GM12878 (cell line): ENCODE measurements at regions not wholly inside any gene's neighbourhood (a gene's known extent, or its start where the extent isn't known, plus 50 kb on each side); places are given as distances from the start of the nearest gene placed in this dataset.

Experiments
- ATAC-seq: fragments of 200-7000 bp; cut with Tn5 transposase; 3 replicates; pipeline ENCODE4 v1.9.1; 2020; ENCODE audit warnings: mild to moderate bottlenecking, moderate library complexity
- BruUV-seq: library from RNA; stranded (reverse); fragments of 400-500 nt; replicated peaks from 2 replicates; lab custom pipeline; 2021; lab: Mats Ljungman, UMichigan
- CTCF ChIA-PET: fragments of 300-600 bp; sonication (Branson Sonifier 250); formaldehyde crosslinking; extraction: SDS; loops from one replicate; lab custom pipeline; 2021; ENCODE audit warnings: inconsistent platforms; lab: Yijun Ruan, JAX
- POLR2A ChIA-PET: fragments of 350-600 bp; formaldehyde crosslinking; extraction: SDS; loops from one replicate; lab custom pipeline; 2021; ENCODE audit warnings: inconsistent platforms; lab: Charles Lee
- RAD21 ChIA-PET: fragments of 300-600 bp; sonication (Branson Sonifier 250); formaldehyde crosslinking; loops from one replicate; lab custom pipeline; 2023; ENCODE audit warnings: antibody characterized with exemption; ENCODE audit not compliant: unreplicated experiment; lab: Charles Lee
- SMC1A ChIA-PET: fragments of 300-600 bp; sonication (Branson Sonifier 250); formaldehyde crosslinking; loops from one replicate; lab custom pipeline; 2023; ENCODE audit not compliant: unreplicated experiment, uncharacterized antibody; lab: Charles Lee
- DNase-seq: peaks from one replicate; pipeline ENCODE4 v3.0.0-alpha.2; 2011; ENCODE audit warnings: low read depth, low spot score
- FAIRE-seq: peaks from 3 replicates; lab custom pipeline; 2011; peaks lifted over from hg19 to GRCh38; lab: Jason Lieb, UNC
- H2AFZ ChIP-seq: 2 replicates; pipeline ENCODE4 v1.6.0; 2011; ENCODE audit warnings: low read depth, low read length, control low read depth; ENCODE audit not compliant: control insufficient read depth
- H3K27ac ChIP-seq: 2 replicates; pipeline ENCODE4 v1.5.1; 2011; ENCODE audit warnings: control low read depth; ENCODE audit not compliant: control insufficient read depth, insufficient read depth
- H3K27me3 ChIP-seq, 2 experiments: replicated peaks in 1 of 2; 2 replicates each; pipeline versions ENCODE4 v1.6.0 to v1.6.1; 2011; ENCODE audit warnings: low read length in 1 of 2; ENCODE audit not compliant: control insufficient read depth in 2 of 2, insufficient read depth in 2 of 2
- H3K36me3 ChIP-seq, 2 experiments: 2 replicates each; pipeline ENCODE4 v1.5.1; 2011; ENCODE audit warnings: low read length in 1 of 2; ENCODE audit not compliant: control insufficient read depth in 2 of 2, insufficient read depth in 2 of 2
- H3K4me1 ChIP-seq: 2 replicates; pipeline ENCODE4 v1.6.1; 2011; ENCODE audit warnings: mild to moderate bottlenecking, low read length, moderate library complexity, mixed read lengths; ENCODE audit not compliant: control insufficient read depth, insufficient read depth
- H3K4me2 ChIP-seq: 2 replicates; pipeline ENCODE4 v1.6.0; 2011; ENCODE audit warnings: control low read depth; ENCODE audit not compliant: control insufficient read depth, insufficient read depth
- H3K4me3 ChIP-seq: fragments of 200-600 bp; sonication (generic); 2 replicates; pipeline ENCODE4 v1.5.1; 2016
- H3K79me2 ChIP-seq: 2 replicates; pipeline ENCODE4 v1.6.0; 2011; ENCODE audit warnings: low read length; ENCODE audit not compliant: control insufficient read depth, insufficient read depth
- H3K9ac ChIP-seq: 2 replicates; pipeline ENCODE4 v1.8.0; 2011; ENCODE audit warnings: low read length, control low read depth, mixed read lengths; ENCODE audit not compliant: control insufficient read depth, insufficient read depth
- H3K9me3 ChIP-seq: replicated peaks from 3 replicates; pipeline ENCODE4 v1.5.1; 2011; ENCODE audit warnings: mild to moderate bottlenecking, low read length; ENCODE audit not compliant: control insufficient read depth, insufficient read depth
- H4K20me1 ChIP-seq: 2 replicates; pipeline ENCODE4 v1.6.0; 2011; ENCODE audit not compliant: control insufficient read depth, insufficient read depth
- BRCA1 ChIP-seq: IDR thresholded peaks from 2 replicates; pipeline ENCODE4 v1.6.1; 2011; ENCODE audit warnings: low read depth, low read length, improper control_type of control experiment
- CEBPB ChIP-seq, 2 experiments: fragments of 150-350 bp in 1 of 2; IDR thresholded peaks; 2 replicates each; pipeline ENCODE4 v1.6.1; 2012 to 2014; ENCODE audit warnings: low read depth in 2 of 2, low read length in 2 of 2, borderline replicate concordance in 1 of 2, inconsistent platforms in 1 of 2
- CHD4 ChIP-seq: fragments of 200-600 bp; sonication (generic); IDR thresholded peaks from 2 replicates; pipeline ENCODE4 v1.6.1; 2016; ENCODE audit warnings: mild to moderate bottlenecking
- EP300 ChIP-seq, 2 experiments: fragments of 150-350 bp in 1 of 2; IDR thresholded peaks; 2 replicates each; pipeline ENCODE4 v1.6.1; 2011 to 2012; ENCODE audit warnings: low read depth in 2 of 2, low read length in 2 of 2, borderline replicate concordance in 1 of 2, improper control_type of control experiment in 1 of 2, inconsistent platforms in 1 of 2; ENCODE audit not compliant: control insufficient read depth in 1 of 2
- ESRRA ChIP-seq: IDR thresholded peaks from 2 replicates; pipeline ENCODE4 v1.6.1; 2012; ENCODE audit warnings: mild to moderate bottlenecking, low read length, improper control_type of control experiment
- GABPA ChIP-seq: IDR thresholded peaks from 2 replicates; pipeline ENCODE4 v1.6.1; 2014; ENCODE audit warnings: antibody characterized with exemption, low read depth, mild to moderate bottlenecking, inconsistent platforms
- MTA3 ChIP-seq: IDR thresholded peaks from 2 replicates; pipeline ENCODE4 v1.6.1; 2012; ENCODE audit warnings: low read length, inconsistent platforms, borderline replicate concordance
- POLR2AphosphoS2 ChIP-seq: IDR thresholded peaks from 2 replicates; pipeline ENCODE4 v1.6.1; 2011; ENCODE audit warnings: low read depth, mild to moderate bottlenecking, low read length, improper control_type of control experiment, moderate library complexity
- TCF12 ChIP-seq: IDR thresholded peaks from 2 replicates; pipeline ENCODE4 v1.6.1; 2011; ENCODE audit warnings: low read depth, mild to moderate bottlenecking, low read length
- YY1 ChIP-seq: IDR thresholded peaks from 2 replicates; pipeline ENCODE4 v1.6.1; 2011; ENCODE audit warnings: low read depth, mild to moderate bottlenecking, low read length
- WGBS: methylation state at CpG from one replicate; pipeline ENCODE4 v1.1.6; 2016; ENCODE audit warnings: low lambda C conversion rate; ENCODE audit not compliant: insufficient replicate concordance, insufficient coverage; ENCODE audit errors: missing lambda C conversion rate; 5-methylcytosine and 5-hydroxymethylcytosine counted together
- in situ Hi-C: fragments of 300-500 bp; cut with MboI; formaldehyde crosslinking; loops from 9 replicates; pipeline ENCODE4 v1.14.3; 2018; ENCODE audit warnings: mixed read lengths
- intact Hi-C: fragments of 100-400 bp; cut with micrococcal nuclease; formaldehyde crosslinking; loops from one replicate; pipeline ENCODE4 v1.14.2; 2022; ENCODE audit not compliant: unreplicated experiment
- TF ChIP-seq, protein P1 (sequence below): IDR thresholded peaks from 2 replicates; pipeline ENCODE4 v1.6.1; 2012; ENCODE audit warnings: low read depth, low read length, improper control_type of control experiment
- TF ChIP-seq, protein P2 (sequence below): IDR thresholded peaks from 2 replicates; pipeline ENCODE4 v1.6.1; 2012; ENCODE audit warnings: low read depth, low read length, improper control_type of control experiment
- TF ChIP-seq, protein P3 (sequence below): fragments of 150-350 bp; IDR thresholded peaks from 2 replicates; pipeline ENCODE4 v1.6.1; 2014; ENCODE audit warnings: mild to moderate bottlenecking, low read depth, low read length
- TF ChIP-seq, protein P4 (sequence below): IDR thresholded peaks from 2 replicates; pipeline ENCODE4 v1.6.1; 2011; ENCODE audit warnings: mild to moderate bottlenecking, low read depth, low read length, moderate library complexity; ENCODE audit not compliant: insufficient replicate concordance

DNA sequence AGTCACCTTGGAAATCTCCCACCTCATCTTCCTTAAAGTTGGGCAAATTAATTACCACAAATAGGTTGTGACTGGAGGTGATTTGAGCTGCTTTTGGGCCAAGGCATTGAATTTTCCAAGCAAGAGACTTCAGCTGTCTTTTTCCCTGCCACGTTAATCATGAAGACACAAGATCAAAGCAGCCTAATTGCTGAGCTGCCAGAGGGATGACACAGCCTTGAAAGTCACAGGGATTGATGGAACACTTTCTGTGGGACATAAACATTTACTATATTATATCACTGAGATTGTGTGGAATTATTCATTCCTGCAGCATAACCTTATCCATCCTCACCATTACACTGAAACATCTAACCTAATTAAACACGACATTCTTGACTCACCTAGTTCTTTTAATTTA is 172.2 kb downstream of the FAM170A start:
- no peaks in the 10 kb centered on the region for H3K79me2 ChIP-seq
- no peak overlapping the region for H3K4me2 ChIP-seq
- H2AFZ ChIP-seq: no peak overlapping the region
- TF ChIP-seq, protein P1, sequence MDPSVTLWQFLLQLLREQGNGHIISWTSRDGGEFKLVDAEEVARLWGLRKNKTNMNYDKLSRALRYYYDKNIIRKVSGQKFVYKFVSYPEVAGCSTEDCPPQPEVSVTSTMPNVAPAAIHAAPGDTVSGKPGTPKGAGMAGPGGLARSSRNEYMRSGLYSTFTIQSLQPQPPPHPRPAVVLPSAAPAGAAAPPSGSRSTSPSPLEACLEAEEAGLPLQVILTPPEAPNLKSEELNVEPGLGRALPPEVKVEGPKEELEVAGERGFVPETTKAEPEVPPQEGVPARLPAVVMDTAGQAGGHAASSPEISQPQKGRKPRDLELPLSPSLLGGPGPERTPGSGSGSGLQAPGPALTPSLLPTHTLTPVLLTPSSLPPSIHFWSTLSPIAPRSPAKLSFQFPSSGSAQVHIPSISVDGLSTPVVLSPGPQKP: no peak
- no peak for TF ChIP-seq CHD4
- no peak for TF ChIP-seq GABPA
- no peak for TF ChIP-seq ESRRA
- TF ChIP-seq, protein P2, sequence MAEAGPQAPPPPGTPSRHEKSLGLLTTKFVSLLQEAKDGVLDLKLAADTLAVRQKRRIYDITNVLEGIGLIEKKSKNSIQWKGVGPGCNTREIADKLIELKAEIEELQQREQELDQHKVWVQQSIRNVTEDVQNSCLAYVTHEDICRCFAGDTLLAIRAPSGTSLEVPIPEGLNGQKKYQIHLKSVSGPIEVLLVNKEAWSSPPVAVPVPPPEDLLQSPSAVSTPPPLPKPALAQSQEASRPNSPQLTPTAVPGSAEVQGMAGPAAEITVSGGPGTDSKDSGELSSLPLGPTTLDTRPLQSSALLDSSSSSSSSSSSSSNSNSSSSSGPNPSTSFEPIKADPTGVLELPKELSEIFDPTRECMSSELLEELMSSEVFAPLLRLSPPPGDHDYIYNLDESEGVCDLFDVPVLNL: no peak
- in situ Hi-C loops (no loop called here), intact Hi-C loops (no loop called here)
- no peaks in the 10 kb centered on the region for H3K27me3 ChIP-seq
- H3K9ac ChIP-seq: no peak overlapping the region
- H3K27ac ChIP-seq: no peak overlapping the region
- ChIA-PET RAD21 (no interaction called here), POLR2A (no interaction called here), SMC1A (no interaction called here), CTCF (interaction anchor here (0.5 kb wide), 1 partner anchor 659 kb away, joined by 3 read pairs; no protein-coding TSS in a partner anchor)
- WGBS: 44% methylated on average over 2 of the region's 2 CpGs
- no TSS peak for BruUV-seq
- no peak for DNase-seq
- H4K20me1 ChIP-seq: no peaks in the 10 kb centered on the region
- no peak for ATAC-seq
- no peak for FAIRE-seq
- H3K4me3 ChIP-seq: no peak overlapping the region
- no peaks in the 10 kb centered on the region for H3K9me3 ChIP-seq
- no peaks in the 10 kb centered on the region for H3K4me1 ChIP-seq
- H3K36me3 ChIP-seq: no peaks in the 10 kb centered on the region

DNA sequence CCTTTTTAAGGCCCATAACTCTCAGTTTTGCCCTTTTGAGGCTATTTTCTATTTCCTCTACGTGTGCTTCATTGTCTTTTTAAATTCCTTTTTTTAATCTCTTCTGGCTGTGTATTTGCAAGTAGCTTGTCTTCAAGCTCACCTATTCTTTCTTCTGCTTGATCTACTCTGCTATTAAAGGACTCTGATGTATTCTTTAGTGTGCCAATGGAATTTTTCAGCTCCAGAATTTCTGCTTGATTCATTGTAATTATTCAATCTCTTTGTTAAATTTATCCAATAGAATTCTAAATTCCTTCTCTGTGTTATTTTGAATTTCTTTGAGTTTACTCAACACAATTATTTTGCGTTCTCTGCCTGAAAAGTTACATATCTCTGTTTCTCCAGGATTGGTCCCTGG is 178.7 kb downstream of the FAM170A start:
- no peak for DNase-seq
- Histone ChIP-seq H3K27me3 (no peaks in the 10 kb centered on the region), H3K79me2 (no peaks in the 10 kb centered on the region), H3K4me2 (no peak overlapping the region), H3K4me3 (no peak overlapping the region), H3K36me3 (no peaks in the 10 kb centered on the region), H2AFZ (no peak overlapping the region), H3K27ac (no peak overlapping the region), H4K20me1 (no peaks in the 10 kb centered on the region), H3K4me1 (no peaks in the 10 kb centered on the region), H3K9me3 (no peaks in the 10 kb centered on the region), H3K9ac (no peak overlapping the region)
- ChIA-PET SMC1A (no interaction called here), POLR2A (no interaction called here), CTCF (interaction anchor here (0.6 kb wide), 1 partner anchor 115 kb away, joined by 3 read pairs; no protein-coding TSS in a partner anchor), RAD21 (no interaction called here)
- 43% methylated on average over 2 of the region's 2 CpGs for WGBS
- no peak for ATAC-seq
- in situ Hi-C loops (no loop called here), intact Hi-C loops (no loop called here)
- no peak for FAIRE-seq
- BruUV-seq: no TSS peak
- TF ChIP-seq, protein P3, sequence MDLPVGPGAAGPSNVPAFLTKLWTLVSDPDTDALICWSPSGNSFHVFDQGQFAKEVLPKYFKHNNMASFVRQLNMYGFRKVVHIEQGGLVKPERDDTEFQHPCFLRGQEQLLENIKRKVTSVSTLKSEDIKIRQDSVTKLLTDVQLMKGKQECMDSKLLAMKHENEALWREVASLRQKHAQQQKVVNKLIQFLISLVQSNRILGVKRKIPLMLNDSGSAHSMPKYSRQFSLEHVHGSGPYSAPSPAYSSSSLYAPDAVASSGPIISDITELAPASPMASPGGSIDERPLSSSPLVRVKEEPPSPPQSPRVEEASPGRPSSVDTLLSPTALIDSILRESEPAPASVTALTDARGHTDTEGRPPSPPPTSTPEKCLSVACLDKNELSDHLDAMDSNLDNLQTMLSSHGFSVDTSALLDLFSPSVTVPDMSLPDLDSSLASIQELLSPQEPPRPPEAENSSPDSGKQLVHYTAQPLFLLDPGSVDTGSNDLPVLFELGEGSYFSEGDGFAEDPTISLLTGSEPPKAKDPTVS: no peak
- TF ChIP-seq, protein P4, sequence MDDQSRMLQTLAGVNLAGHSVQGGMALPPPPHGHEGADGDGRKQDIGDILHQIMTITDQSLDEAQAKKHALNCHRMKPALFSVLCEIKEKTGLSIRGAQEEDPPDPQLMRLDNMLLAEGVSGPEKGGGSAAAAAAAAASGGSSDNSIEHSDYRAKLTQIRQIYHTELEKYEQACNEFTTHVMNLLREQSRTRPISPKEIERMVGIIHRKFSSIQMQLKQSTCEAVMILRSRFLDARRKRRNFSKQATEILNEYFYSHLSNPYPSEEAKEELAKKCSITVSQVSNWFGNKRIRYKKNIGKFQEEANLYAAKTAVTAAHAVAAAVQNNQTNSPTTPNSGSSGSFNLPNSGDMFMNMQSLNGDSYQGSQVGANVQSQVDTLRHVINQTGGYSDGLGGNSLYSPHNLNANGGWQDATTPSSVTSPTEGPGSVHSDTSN: no peak
- no peak for TF ChIP-seq EP300 (IDR thresholded peaks at IDR 0.05; ENCODE audit: borderline replicate concordance in 1 of 2, control insufficient read depth in 1 of 2, low read depth in 2 of 2, low read length in 2 of 2)
- no peak for TF ChIP-seq MTA3
- TF ChIP-seq TCF12: no peak
- TF ChIP-seq BRCA1: no peak
- no peak for TF ChIP-seq YY1
- TF ChIP-seq POLR2AphosphoS2: no peak
- TF ChIP-seq CEBPB (IDR thresholded peaks at IDR 0.05; ENCODE audit: borderline replicate concordance in 1 of 2, low read depth in 2 of 2, low read length in 2 of 2): no peak
